VCaP (cell line): ENCODE measurements at regions not wholly inside any gene's neighbourhood (a gene's known extent, or its start where the extent isn't known, plus 50 kb on each side); places are given as distances from the start of the nearest gene placed in this dataset.

ENCODE experiments used
- H3K27ac ChIP-seq: fragments of 450-650 bp; 2 replicates; pipeline ENCODE4 v1.5.1; 2017
- CTCF ChIP-seq: fragments of 450-650 bp; conservative IDR thresholded peaks from 2 replicates; pipeline ENCODE4 v1.5.1; 2017; ENCODE audit warnings: mild to moderate bottlenecking, moderate library complexity

- no peak overlapping the region for H3K27ac ChIP-seq
Observed at GRCh38 chr3:162142511-162142910, 645.9 kb downstream of the OTOL1 start.

GRCh38 chr3:162143180-162143579, 646.6 kb downstream of the OTOL1 start:
- no peak for TF ChIP-seq CTCF
- H3K27ac ChIP-seq = no peak overlapping the region

More at GRCh38 chr3:162142511-162142910, 645.9 kb downstream of the OTOL1 start:
- TF ChIP-seq CTCF = no peak

GRCh38 chr3:162147996-162148395, 651.4 kb downstream of the OTOL1 start:
- no peak for TF ChIP-seq CTCF
- H3K27ac ChIP-seq = no peak overlapping the region

- no peak for TF ChIP-seq CTCF
- H3K27ac ChIP-seq = no peak overlapping the region
Observed at GRCh38 chr3:162150790-162151189, 654.2 kb downstream of the OTOL1 start.

DNA sequence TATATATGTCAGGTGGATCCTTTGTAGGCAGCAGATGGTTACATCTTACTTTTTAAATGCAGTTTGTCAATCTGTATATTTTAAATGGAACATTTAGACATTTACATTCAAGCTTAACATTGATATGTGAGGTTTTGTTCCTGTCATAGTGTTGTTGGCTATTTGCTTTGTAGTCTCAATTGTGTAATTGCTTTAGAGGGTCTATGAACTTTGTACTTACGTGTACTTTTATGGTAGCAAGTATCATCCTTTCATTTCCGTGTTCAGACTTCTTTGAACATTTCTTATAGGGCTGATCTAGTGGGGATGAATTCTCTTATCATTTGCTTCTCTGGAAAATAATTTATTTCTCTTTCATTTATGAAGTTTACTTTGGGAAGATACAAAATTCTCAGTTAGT, 656.0 kb downstream of the OTOL1 start:
- no peak overlapping the region for H3K27ac ChIP-seq
- no peak for TF ChIP-seq CTCF

GRCh38 chr3:162161595-162161994, 665.0 kb downstream of the OTOL1 start:
- TF ChIP-seq CTCF = no peak
- H3K27ac ChIP-seq = no peak overlapping the region

GRCh38 chr3:162165346-162165745, 668.7 kb downstream of the OTOL1 start:
- no peak overlapping the region for H3K27ac ChIP-seq
- no peak for TF ChIP-seq CTCF

- TF ChIP-seq CTCF = no peak
- no peak overlapping the region for H3K27ac ChIP-seq
Observed at GRCh38 chr3:162166543-162166942, 669.9 kb downstream of the OTOL1 start.
